ENCODE measurements at regions not wholly inside any gene's neighbourhood (a gene's known extent, or its start where the extent isn't known, plus 50 kb on each side); places are given as distances from the start of the nearest gene placed in this dataset.
"Not testable (repeated sequence)": the region's sequence is repeated elsewhere in the genome, so short reads cannot be mapped to it uniquely, and the experiment has no call there.

- POLR2A ChIA-PET; H3K9me1 ChIP-seq (replicated peaks; ENCODE audit: control insufficient read depth, extremely low read depth, insufficient read depth, low read length); H3K4me1 ChIP-seq (ENCODE audit: control insufficient read depth, extremely low read depth, insufficient read depth, low read length); H3K9me3 ChIP-seq (replicated peaks; ENCODE audit: control insufficient read depth, insufficient read depth, low read length); intact Hi-C loops (cut with micrococcal nuclease); FAIRE-seq; H2AFZ ChIP-seq (ENCODE audit: low read depth, low read length); H3K4me2 ChIP-seq (ENCODE audit: insufficient read depth, low read length); H3K27ac ChIP-seq (ENCODE audit: insufficient read depth, low read depth, low read length); H3K36me3 ChIP-seq (ENCODE audit: control insufficient read depth in 2 of 2, extremely low read depth in 1 of 2, insufficient read depth in 2 of 2, low read length in 2 of 2); H4K20me1 ChIP-seq (replicated peaks; ENCODE audit: control insufficient read depth, extremely low read depth, insufficient read depth, low read length); H3K79me2 ChIP-seq (ENCODE audit: control insufficient read depth, insufficient read depth, low read length); H3K9ac ChIP-seq (replicated peaks; ENCODE audit: extremely low read depth, insufficient read depth, low read length); dilution Hi-C loops (cut with MboI; ENCODE audit: extremely low pct_ligation_motif_present, low sequenced_read_pairs); H3K4me3 ChIP-seq (replicated peaks in 1 of 3; ENCODE audit: insufficient read depth in 1 of 3, low read depth in 1 of 3, low read length in 3 of 3); DNase-seq (ENCODE audit: low read depth, low spot score); BruUV-seq (replicated peaks); H3K27me3 ChIP-seq (ENCODE audit: control insufficient read depth in 2 of 2, insufficient read depth in 2 of 2, low read length in 2 of 2): not testable (repeated sequence)
- TF ChIP-seq CTCF (IDR thresholded peaks at IDR 0.05; ENCODE audit: extremely low read depth in 1 of 2, insufficient read depth in 1 of 2, low read depth in 1 of 2, low read length in 2 of 2) = peak; percentile 5 to 22
- CTCF ChIA-PET = interaction anchor here (1.4 kb wide), 1 partner anchor 9 kb away, joined by 6 read pairs; no protein-coding TSS in a partner anchor
These were observed 1410.7 kb downstream of the UQCRFS1 start for GRCh38 chr19:27802293-27802692.

- Histone ChIP-seq H4K20me1 (replicated peaks; ENCODE audit: control insufficient read depth, extremely low read depth, insufficient read depth, low read length) (no peaks in the 10 kb centered on the region), H3K36me3 (ENCODE audit: control insufficient read depth in 2 of 2, extremely low read depth in 1 of 2, insufficient read depth in 2 of 2, low read length in 2 of 2) (no peaks in the 10 kb centered on the region), H3K9me1 (replicated peaks; ENCODE audit: control insufficient read depth, extremely low read depth, insufficient read depth, low read length) (no peaks in the 10 kb centered on the region), H3K4me1 (ENCODE audit: control insufficient read depth, extremely low read depth, insufficient read depth, low read length) (peaks cover 5% of the 10 kb centered on the region), H3K9ac (replicated peaks; ENCODE audit: extremely low read depth, insufficient read depth, low read length) (no peak overlapping the region), H3K9me3 (replicated peaks; ENCODE audit: control insufficient read depth, insufficient read depth, low read length) (no peaks in the 10 kb centered on the region), H3K27ac (ENCODE audit: insufficient read depth, low read depth, low read length) (no peak overlapping the region), H3K79me2 (ENCODE audit: control insufficient read depth, insufficient read depth, low read length) (peaks cover 36% of the 10 kb centered on the region), H3K27me3 (ENCODE audit: control insufficient read depth in 2 of 2, insufficient read depth in 2 of 2, low read length in 2 of 2) (no peaks in the 10 kb centered on the region), H3K4me3 (replicated peaks in 1 of 3; ENCODE audit: insufficient read depth in 1 of 3, low read depth in 1 of 3, low read length in 3 of 3) (no peak overlapping the region), H2AFZ (ENCODE audit: low read depth, low read length) (no peak overlapping the region), H3K4me2 (ENCODE audit: insufficient read depth, low read length) (no peak overlapping the region)
- ChIA-PET POLR2A (no interaction called here), CTCF (no interaction called here)
- intact Hi-C loops (cut with micrococcal nuclease) (no loop called here), dilution Hi-C loops (cut with MboI; ENCODE audit: extremely low pct_ligation_motif_present, low sequenced_read_pairs) (no loop called here)
- FAIRE-seq = no peak
- no peak for DNase-seq (ENCODE audit: low read depth, low spot score)
- no TSS peak for BruUV-seq (replicated peaks)
- TF ChIP-seq POLR2A (IDR thresholded peaks at IDR 0.05; ENCODE audit: low read depth, low read length) = no peak
- TF ChIP-seq CTCF (IDR thresholded peaks at IDR 0.05; ENCODE audit: extremely low read depth in 1 of 2, insufficient read depth in 1 of 2, low read depth in 1 of 2, low read length in 2 of 2) = no peak
- no peak for TF ChIP-seq FOS (IDR thresholded peaks at IDR 0.05; ENCODE audit: borderline replicate concordance, insufficient read depth, low read length)
- TF ChIP-seq JUN (IDR thresholded peaks at IDR 0.05; ENCODE audit: borderline replicate concordance, insufficient read depth, insufficient read length, low read depth) = no peak
- no peak for TF ChIP-seq EZH2 (IDR thresholded peaks at IDR 0.05; ENCODE audit: borderline replicate concordance, low read depth, low read length, severe bottlenecking)
These were observed 1416.4 kb downstream of the UQCRFS1 start for GRCh38 chr19:27796540-27796939.

Data from endothelial cell of umbilical vein (primary cell).